ENCODE measurements at regions not wholly inside any gene's neighbourhood (a gene's known extent, or its start where the extent isn't known, plus 50 kb on each side); places are given as distances from the start of the nearest gene placed in this dataset.

GRCh38 chr20:43304598-43304997, 114.9 kb upstream of the PTPRT start:
- DNase-seq (ENCODE audit: low read depth) = no peak
- no peak overlapping the region for H3K4me3 ChIP-seq (ENCODE audit: low read depth, low read length)
- TF ChIP-seq, protein P1, sequence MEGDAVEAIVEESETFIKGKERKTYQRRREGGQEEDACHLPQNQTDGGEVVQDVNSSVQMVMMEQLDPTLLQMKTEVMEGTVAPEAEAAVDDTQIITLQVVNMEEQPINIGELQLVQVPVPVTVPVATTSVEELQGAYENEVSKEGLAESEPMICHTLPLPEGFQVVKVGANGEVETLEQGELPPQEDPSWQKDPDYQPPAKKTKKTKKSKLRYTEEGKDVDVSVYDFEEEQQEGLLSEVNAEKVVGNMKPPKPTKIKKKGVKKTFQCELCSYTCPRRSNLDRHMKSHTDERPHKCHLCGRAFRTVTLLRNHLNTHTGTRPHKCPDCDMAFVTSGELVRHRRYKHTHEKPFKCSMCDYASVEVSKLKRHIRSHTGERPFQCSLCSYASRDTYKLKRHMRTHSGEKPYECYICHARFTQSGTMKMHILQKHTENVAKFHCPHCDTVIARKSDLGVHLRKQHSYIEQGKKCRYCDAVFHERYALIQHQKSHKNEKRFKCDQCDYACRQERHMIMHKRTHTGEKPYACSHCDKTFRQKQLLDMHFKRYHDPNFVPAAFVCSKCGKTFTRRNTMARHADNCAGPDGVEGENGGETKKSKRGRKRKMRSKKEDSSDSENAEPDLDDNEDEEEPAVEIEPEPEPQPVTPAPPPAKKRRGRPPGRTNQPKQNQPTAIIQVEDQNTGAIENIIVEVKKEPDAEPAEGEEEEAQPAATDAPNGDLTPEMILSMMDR (IDR thresholded peaks at IDR 0.05; ENCODE audit: low read depth, low read length, missing control alignments) = no peak
- in situ Hi-C loops (cut with HindIII; ENCODE audit: low sequenced_read_pairs) = no loop called here

GRCh38 chr20:43302936-43303335, 113.2 kb upstream of the PTPRT start:
- TF ChIP-seq, protein P1 (IDR thresholded peaks at IDR 0.05; ENCODE audit: low read depth, low read length, missing control alignments) = no peak
- no peak overlapping the region for H3K4me3 ChIP-seq (ENCODE audit: low read depth, low read length)
- in situ Hi-C loops (cut with HindIII; ENCODE audit: low sequenced_read_pairs) = no loop called here
- no peak for DNase-seq (ENCODE audit: low read depth)

DNA sequence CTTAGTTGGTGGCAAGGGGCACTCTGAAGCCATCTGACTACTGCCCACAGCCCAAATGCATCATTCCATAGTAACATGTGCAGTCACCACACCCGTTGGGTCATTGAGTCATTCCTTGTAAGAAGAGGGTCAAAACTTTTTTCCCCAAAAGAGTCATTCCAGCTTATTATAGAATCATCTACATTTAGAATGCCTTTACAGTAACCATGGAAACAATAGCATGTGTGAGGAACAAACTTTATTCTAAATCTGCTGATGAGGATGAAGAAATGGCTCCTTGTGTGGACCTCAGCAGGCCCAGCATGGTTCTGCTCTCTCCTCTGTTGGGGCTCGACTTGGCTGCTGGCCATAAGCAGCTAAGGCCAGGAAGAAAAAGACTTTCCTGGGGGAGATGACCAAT, 111.2 kb upstream of the PTPRT start:
- TF ChIP-seq, protein P1 (IDR thresholded peaks at IDR 0.05; ENCODE audit: low read depth, low read length, missing control alignments) = no peak
- no peak for DNase-seq (ENCODE audit: low read depth)
- in situ Hi-C loops (cut with HindIII; ENCODE audit: low sequenced_read_pairs) = no loop called here
- H3K4me3 ChIP-seq (ENCODE audit: low read depth, low read length) = no peak overlapping the region

GRCh38 chr20:43295781-43296180, 106.1 kb upstream of the PTPRT start:
- H3K4me3 ChIP-seq (ENCODE audit: low read depth, low read length) = no peak overlapping the region
- no peak for DNase-seq (ENCODE audit: low read depth)
- TF ChIP-seq, protein P1 (IDR thresholded peaks at IDR 0.05; ENCODE audit: low read depth, low read length, missing control alignments) = no peak
- in situ Hi-C loops (cut with HindIII; ENCODE audit: low sequenced_read_pairs) = no loop called here

DNA sequence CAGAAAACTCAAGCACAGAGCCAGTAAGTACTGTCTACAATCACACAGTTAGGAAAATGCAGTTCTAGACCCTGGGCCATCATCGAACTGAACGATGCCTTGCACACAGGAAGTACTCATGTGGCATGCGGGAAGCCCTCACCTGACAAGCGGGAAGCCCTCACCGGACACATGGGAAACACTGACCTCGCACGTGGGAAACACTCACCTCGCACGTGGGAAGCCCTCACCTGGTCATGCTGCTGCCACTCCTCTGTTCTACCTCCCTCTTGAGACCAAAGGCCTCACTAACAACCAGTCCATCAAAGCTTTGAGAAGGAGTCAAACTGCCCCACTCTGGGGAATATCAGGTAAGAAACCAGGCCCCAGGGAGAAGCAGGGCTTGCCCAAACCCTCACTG, 105.6 kb upstream of the PTPRT start:
- in situ Hi-C loops (cut with HindIII; ENCODE audit: low sequenced_read_pairs) = no loop called here
- H3K4me3 ChIP-seq (ENCODE audit: low read depth, low read length) = no peak overlapping the region
- DNase-seq (ENCODE audit: low read depth) = no peak
- TF ChIP-seq, protein P1 (IDR thresholded peaks at IDR 0.05; ENCODE audit: low read depth, low read length, missing control alignments) = no peak

GRCh38 chr20:43294031-43294430, 104.3 kb upstream of the PTPRT start:
- TF ChIP-seq, protein P1 (IDR thresholded peaks at IDR 0.05; ENCODE audit: low read depth, low read length, missing control alignments) = no peak
- no peak overlapping the region for H3K4me3 ChIP-seq (ENCODE audit: low read depth, low read length)
- no peak for DNase-seq (ENCODE audit: low read depth)
- in situ Hi-C loops (cut with HindIII; ENCODE audit: low sequenced_read_pairs) = no loop called here

All from astrocyte of the cerebellum (primary cell).